ENCODE measurements at regions not wholly inside any gene's neighbourhood (a gene's known extent, or its start where the extent isn't known, plus 50 kb on each side); places are given as distances from the start of the nearest gene placed in this dataset.

GRCh38 chr1:94607398-94607797 is 65.8 kb upstream of the F3 start:
- DNase-seq = no peak
- WGBS, 2 donors = 93 to 96% methylated on average over 4 of the region's 4 CpGs
- H3K9me3 ChIP-seq = no peaks in the 10 kb centered on the region
- peaks cover 16 to 35% of the 10 kb centered on the region in 2 donors for H3K4me1 ChIP-seq
- peak overlapping the region in 2 of 3 donors; percentile 85 to 95 for H3K27ac ChIP-seq
- H3K4me3 ChIP-seq (replicated peaks in 1 of 3) = no peak overlapping the region
- no peaks in the 10 kb centered on the region for H3K27me3 ChIP-seq
- intact Hi-C loops (cut with DNase I) = loop anchor here (10.0 kb wide), 1 partner anchor 73 kb away; no protein-coding TSS in a partner anchor
- no peak for TF ChIP-seq POLR2A (IDR thresholded peaks at IDR 0.05)
- TF ChIP-seq CTCF (IDR thresholded peaks at IDR 0.05) = no peak
- H3K36me3 ChIP-seq = no peaks in the 10 kb centered on the region

GRCh38 chr1:94606471-94606870 is 64.9 kb upstream of the F3 start:
- DNase-seq = no peak
- intact Hi-C loops (cut with DNase I) = loop anchor here (10.0 kb wide), 1 partner anchor 72 kb away; no protein-coding TSS in a partner anchor

GRCh38 chr1:94603663-94604062 is 62.1 kb upstream of the F3 start:
- intact Hi-C loops (cut with DNase I) = loop anchor here (10.0 kb wide), 1 partner anchor 69 kb away; no protein-coding TSS in a partner anchor
- Histone ChIP-seq H3K9me3 (no peaks in the 10 kb centered on the region), H3K27me3 (no peaks in the 10 kb centered on the region), H3K4me3 (replicated peaks in 1 of 3) (no peak overlapping the region), H3K27ac (no peak overlapping the region), H3K36me3 (no peaks in the 10 kb centered on the region), H3K4me1 (peaks cover 16% of the 10 kb centered on the region in 2 donors)
- TF ChIP-seq CTCF (IDR thresholded peaks at IDR 0.05) (no peak), POLR2A (IDR thresholded peaks at IDR 0.05) (no peak)
- DNase-seq = no peak

More at GRCh38 chr1:94606471-94606870, 64.9 kb upstream of the F3 start:
- TF ChIP-seq CTCF (IDR thresholded peaks at IDR 0.05) (no peak), POLR2A (IDR thresholded peaks at IDR 0.05) (no peak)
- H3K4me1 ChIP-seq = peaks cover 19 to 34% of the 10 kb centered on the region in 2 donors
- H3K4me3 ChIP-seq (replicated peaks in 1 of 3) = no peak overlapping the region
- no peaks in the 10 kb centered on the region for H3K27me3 ChIP-seq
- no peak overlapping the region for H3K27ac ChIP-seq
- WGBS, 2 donors = 90 to 92% methylated on average over 4 of the region's 4 CpGs
- no peaks in the 10 kb centered on the region for H3K9me3 ChIP-seq
- no peaks in the 10 kb centered on the region for H3K36me3 ChIP-seq

- no peaks in the 10 kb centered on the region for H3K27me3 ChIP-seq
- no peak overlapping the region for H3K27ac ChIP-seq
- H3K36me3 ChIP-seq = no peaks in the 10 kb centered on the region
- peaks cover 9% of the 10 kb centered on the region in 2 donors for H3K4me1 ChIP-seq
- no peaks in the 10 kb centered on the region for H3K9me3 ChIP-seq
- H3K4me3 ChIP-seq (replicated peaks in 1 of 3) = no peak overlapping the region
- intact Hi-C loops (cut with DNase I) = loop anchor here (10.0 kb wide), 1 partner anchor 68 kb away; no protein-coding TSS in a partner anchor
- DNase-seq = no peak
- WGBS, 2 donors = 88 to 91% methylated on average over 3 of the region's 3 CpGs
- TF ChIP-seq POLR2A (IDR thresholded peaks at IDR 0.05) = no peak
- TF ChIP-seq CTCF (IDR thresholded peaks at IDR 0.05) = no peak
Observed at GRCh38 chr1:94602802-94603625, 61.5 kb upstream of the F3 start.

GRCh38 chr1:94602316-94602715 is 60.8 kb upstream of the F3 start:
- H3K4me3 ChIP-seq (replicated peaks in 1 of 3) = no peak overlapping the region
- TF ChIP-seq POLR2A (IDR thresholded peaks at IDR 0.05) (no peak), CTCF (IDR thresholded peaks at IDR 0.05) (no peak)
- intact Hi-C loops (cut with DNase I) = loop anchor here (10.0 kb wide), 1 partner anchor 68 kb away; no protein-coding TSS in a partner anchor
- no peak for DNase-seq
- peaks cover 6% of the 10 kb centered on the region in 2 donors for H3K4me1 ChIP-seq
- no peaks in the 10 kb centered on the region for H3K27me3 ChIP-seq
- 50% methylated on average over 9 of the region's 9 CpGs for WGBS, 2 donors
- no peaks in the 10 kb centered on the region for H3K9me3 ChIP-seq
- H3K27ac ChIP-seq = no peak overlapping the region
- no peaks in the 10 kb centered on the region for H3K36me3 ChIP-seq

Measured in thyroid gland (tissue), 4 donors.